ENCODE measurements at regions not wholly inside any gene's neighbourhood (a gene's known extent, or its start where the extent isn't known, plus 50 kb on each side); places are given as distances from the start of the nearest gene placed in this dataset.

- ATAC-seq (ENCODE audit: low read depth in 2 of 2): no peak
- Histone ChIP-seq H3K9me3 (ENCODE audit: control insufficient read depth in 2 of 2, low read length in 2 of 2) (no peaks in the 10 kb centered on the region), H3K27me3 (ENCODE audit: control insufficient read depth, insufficient read depth, low read length) (no peaks in the 10 kb centered on the region), H3K36me3 (ENCODE audit: control insufficient read depth, insufficient read depth, low read length) (no peaks in the 10 kb centered on the region), H3K4me1 (ENCODE audit: control insufficient read depth, insufficient read depth, low read length, poor library complexity, severe bottlenecking) (no peaks in the 10 kb centered on the region), H3K4me3 (ENCODE audit: low read depth, low read length) (no peak overlapping the region), H3K27ac (ENCODE audit: insufficient read depth, low read length, poor library complexity, severe bottlenecking) (no peak overlapping the region)
- H3K36me3 Mint-ChIP-seq: no peaks in the 10 kb centered on the region
- H3K27ac Mint-ChIP-seq: no peak overlapping the region
- peaks cover 0 to 16% (median 2%) of the 10 kb centered on the region in 7 donors for H3K9me3 Mint-ChIP-seq
- DNase-seq: no peak
- no peak overlapping the region for H3K4me3 Mint-ChIP-seq
- peaks cover 5% of the 10 kb centered on the region for H3K27me3 Mint-ChIP-seq
- H3K4me1 Mint-ChIP-seq: no peaks in the 10 kb centered on the region
Measured at GRCh38 chr4:106830879-106831278, 205.2 kb downstream of the DKK2 start.

GRCh38 chr4:106818764-106819163 lies 217.3 kb downstream of the DKK2 start:
- no peak overlapping the region for H3K27ac Mint-ChIP-seq
- no peak overlapping the region for H3K4me3 Mint-ChIP-seq
- H3K27me3 ChIP-seq (ENCODE audit: control insufficient read depth, insufficient read depth, low read length): no peaks in the 10 kb centered on the region
- H3K4me1 Mint-ChIP-seq: no peaks in the 10 kb centered on the region
- H3K27me3 Mint-ChIP-seq: no peaks in the 10 kb centered on the region
- no peak overlapping the region for H3K4me3 ChIP-seq (ENCODE audit: low read depth, low read length)
- no peaks in the 10 kb centered on the region for H3K36me3 Mint-ChIP-seq
- no peaks in the 10 kb centered on the region for H3K9me3 ChIP-seq (ENCODE audit: control insufficient read depth in 2 of 2, low read length in 2 of 2)
- ATAC-seq (ENCODE audit: low read depth in 2 of 2) (no peak), DNase-seq (no peak)
- peaks cover 0 to 5% (median 2%) of the 10 kb centered on the region in 7 donors for H3K9me3 Mint-ChIP-seq
- no peaks in the 10 kb centered on the region for H3K4me1 ChIP-seq (ENCODE audit: control insufficient read depth, insufficient read depth, low read length, poor library complexity, severe bottlenecking)
- H3K27ac ChIP-seq (ENCODE audit: insufficient read depth, low read length, poor library complexity, severe bottlenecking): no peak overlapping the region
- no peaks in the 10 kb centered on the region for H3K36me3 ChIP-seq (ENCODE audit: control insufficient read depth, insufficient read depth, low read length)

GRCh38 chr4:106816496-106816895 lies 219.6 kb downstream of the DKK2 start:
- Mint-ChIP-seq H3K27me3 (no peaks in the 10 kb centered on the region), H3K4me1 (no peaks in the 10 kb centered on the region), H3K4me3 (no peak overlapping the region), H3K36me3 (no peaks in the 10 kb centered on the region), H3K27ac (no peak overlapping the region), H3K9me3 (peaks cover 0 to 5% (median 1%) of the 10 kb centered on the region in 7 donors)
- Histone ChIP-seq H3K27ac (ENCODE audit: insufficient read depth, low read length, poor library complexity, severe bottlenecking) (no peak overlapping the region), H3K36me3 (ENCODE audit: control insufficient read depth, insufficient read depth, low read length) (no peaks in the 10 kb centered on the region), H3K27me3 (ENCODE audit: control insufficient read depth, insufficient read depth, low read length) (no peaks in the 10 kb centered on the region), H3K4me3 (ENCODE audit: low read depth, low read length) (no peak overlapping the region), H3K4me1 (ENCODE audit: control insufficient read depth, insufficient read depth, low read length, poor library complexity, severe bottlenecking) (no peaks in the 10 kb centered on the region), H3K9me3 (ENCODE audit: control insufficient read depth in 2 of 2, low read length in 2 of 2) (no peaks in the 10 kb centered on the region)
- no peak for DNase-seq
- ATAC-seq (ENCODE audit: low read depth in 2 of 2): no peak

- DNase-seq (no peak), ATAC-seq (ENCODE audit: low read depth in 2 of 2) (no peak)
- H3K27ac Mint-ChIP-seq: no peak overlapping the region
- H3K4me1 Mint-ChIP-seq: no peaks in the 10 kb centered on the region
- no peaks in the 10 kb centered on the region for H3K36me3 Mint-ChIP-seq
- no peak overlapping the region for H3K4me3 Mint-ChIP-seq
- H3K27me3 Mint-ChIP-seq: no peaks in the 10 kb centered on the region
- Histone ChIP-seq H3K27ac (ENCODE audit: insufficient read depth, low read length, poor library complexity, severe bottlenecking) (no peak overlapping the region), H3K9me3 (ENCODE audit: control insufficient read depth in 2 of 2, low read length in 2 of 2) (no peaks in the 10 kb centered on the region), H3K27me3 (ENCODE audit: control insufficient read depth, insufficient read depth, low read length) (no peaks in the 10 kb centered on the region), H3K4me3 (ENCODE audit: low read depth, low read length) (no peak overlapping the region), H3K4me1 (ENCODE audit: control insufficient read depth, insufficient read depth, low read length, poor library complexity, severe bottlenecking) (no peaks in the 10 kb centered on the region), H3K36me3 (ENCODE audit: control insufficient read depth, insufficient read depth, low read length) (no peaks in the 10 kb centered on the region)
- peaks cover 0 to 3% (median 0%) of the 10 kb centered on the region in 7 donors for H3K9me3 Mint-ChIP-seq
Measured at GRCh38 chr4:106810122-106810521, 226.0 kb downstream of the DKK2 start.

- Mint-ChIP-seq H3K4me3 (no peak overlapping the region), H3K27ac (no peak overlapping the region), H3K4me1 (no peaks in the 10 kb centered on the region), H3K27me3 (no peaks in the 10 kb centered on the region), H3K9me3 (peaks cover 0 to 3% (median 0%) of the 10 kb centered on the region in 7 donors), H3K36me3 (no peaks in the 10 kb centered on the region)
- Histone ChIP-seq H3K9me3 (ENCODE audit: control insufficient read depth in 2 of 2, low read length in 2 of 2) (no peaks in the 10 kb centered on the region), H3K4me1 (ENCODE audit: control insufficient read depth, insufficient read depth, low read length, poor library complexity, severe bottlenecking) (no peaks in the 10 kb centered on the region), H3K27me3 (ENCODE audit: control insufficient read depth, insufficient read depth, low read length) (no peaks in the 10 kb centered on the region), H3K4me3 (ENCODE audit: low read depth, low read length) (no peak overlapping the region), H3K36me3 (ENCODE audit: control insufficient read depth, insufficient read depth, low read length) (no peaks in the 10 kb centered on the region), H3K27ac (ENCODE audit: insufficient read depth, low read length, poor library complexity, severe bottlenecking) (no peak overlapping the region)
- DNase-seq (no peak), ATAC-seq (ENCODE audit: low read depth in 2 of 2) (no peak)
Measured at GRCh38 chr4:106809076-106809475, 227.0 kb downstream of the DKK2 start.

GRCh38 chr4:106806158-106806797 lies 229.8 kb downstream of the DKK2 start:
- no peaks in the 10 kb centered on the region for H3K4me1 ChIP-seq (ENCODE audit: control insufficient read depth, insufficient read depth, low read length, poor library complexity, severe bottlenecking)
- ATAC-seq (ENCODE audit: low read depth in 2 of 2) (no peak), DNase-seq (no peak)
- H3K36me3 Mint-ChIP-seq: no peaks in the 10 kb centered on the region
- H3K36me3 ChIP-seq (ENCODE audit: control insufficient read depth, insufficient read depth, low read length): no peaks in the 10 kb centered on the region
- H3K4me1 Mint-ChIP-seq: no peaks in the 10 kb centered on the region
- no peaks in the 10 kb centered on the region for H3K27me3 Mint-ChIP-seq
- no peak overlapping the region for H3K27ac Mint-ChIP-seq
- H3K27me3 ChIP-seq (ENCODE audit: control insufficient read depth, insufficient read depth, low read length): no peaks in the 10 kb centered on the region
- H3K9me3 Mint-ChIP-seq: peaks cover 0 to 7% (median 0%) of the 10 kb centered on the region in 7 donors
- H3K27ac ChIP-seq (ENCODE audit: insufficient read depth, low read length, poor library complexity, severe bottlenecking): no peak overlapping the region
- no peak overlapping the region for H3K4me3 Mint-ChIP-seq
- H3K9me3 ChIP-seq (ENCODE audit: control insufficient read depth in 2 of 2, low read length in 2 of 2): no peaks in the 10 kb centered on the region
- H3K4me3 ChIP-seq (ENCODE audit: low read depth, low read length): no peak overlapping the region

- ATAC-seq (ENCODE audit: low read depth in 2 of 2) (no peak), DNase-seq (no peak)
- Mint-ChIP-seq H3K9me3 (peaks cover 0 to 8% (median 0%) of the 10 kb centered on the region in 7 donors), H3K4me3 (no peak overlapping the region), H3K27ac (no peak overlapping the region), H3K36me3 (no peaks in the 10 kb centered on the region), H3K27me3 (no peaks in the 10 kb centered on the region), H3K4me1 (no peaks in the 10 kb centered on the region)
- Histone ChIP-seq H3K36me3 (ENCODE audit: control insufficient read depth, insufficient read depth, low read length) (no peaks in the 10 kb centered on the region), H3K27me3 (ENCODE audit: control insufficient read depth, insufficient read depth, low read length) (no peaks in the 10 kb centered on the region), H3K27ac (ENCODE audit: insufficient read depth, low read length, poor library complexity, severe bottlenecking) (no peak overlapping the region), H3K4me1 (ENCODE audit: control insufficient read depth, insufficient read depth, low read length, poor library complexity, severe bottlenecking) (no peaks in the 10 kb centered on the region), H3K4me3 (ENCODE audit: low read depth, low read length) (no peak overlapping the region), H3K9me3 (ENCODE audit: control insufficient read depth in 2 of 2, low read length in 2 of 2) (no peaks in the 10 kb centered on the region)
Measured at GRCh38 chr4:106803083-106803482, 233.0 kb downstream of the DKK2 start.

GRCh38 chr4:106801386-106801785 lies 234.7 kb downstream of the DKK2 start:
- H3K27me3 Mint-ChIP-seq: no peaks in the 10 kb centered on the region
- H3K27ac Mint-ChIP-seq: no peak overlapping the region
- ATAC-seq (ENCODE audit: low read depth in 2 of 2) (no peak), DNase-seq (no peak)
- no peaks in the 10 kb centered on the region for H3K36me3 Mint-ChIP-seq
- no peaks in the 10 kb centered on the region for H3K27me3 ChIP-seq (ENCODE audit: control insufficient read depth, insufficient read depth, low read length)
- no peaks in the 10 kb centered on the region for H3K9me3 ChIP-seq (ENCODE audit: control insufficient read depth in 2 of 2, low read length in 2 of 2)
- no peak overlapping the region for H3K27ac ChIP-seq (ENCODE audit: insufficient read depth, low read length, poor library complexity, severe bottlenecking)
- H3K4me3 ChIP-seq (ENCODE audit: low read depth, low read length): no peak overlapping the region
- H3K4me1 Mint-ChIP-seq: no peaks in the 10 kb centered on the region
- H3K9me3 Mint-ChIP-seq: peaks cover 0 to 8% (median 0%) of the 10 kb centered on the region in 7 donors
- no peaks in the 10 kb centered on the region for H3K36me3 ChIP-seq (ENCODE audit: control insufficient read depth, insufficient read depth, low read length)
- no peaks in the 10 kb centered on the region for H3K4me1 ChIP-seq (ENCODE audit: control insufficient read depth, insufficient read depth, low read length, poor library complexity, severe bottlenecking)
- H3K4me3 Mint-ChIP-seq: no peak overlapping the region
